K562 (cell line): ENCODE measurements at regions not wholly inside any gene's neighbourhood (a gene's known extent, or its start where the extent isn't known, plus 50 kb on each side); places are given as distances from the start of the nearest gene placed in this dataset.

Source experiments
- KAT8 ChIP-seq: fragments of 450-650 bp; IDR thresholded peaks from 2 replicates; pipeline ENCODE4 v1.6.1; 2016; ENCODE audit warnings: low read depth, mild to moderate bottlenecking
- POLR2A ChIP-seq: fragments of 450-650 bp; conservative IDR thresholded peaks from 2 replicates; pipeline ENCODE4 v1.6.1; 2016
- SRSF9 ChIP-seq: fragments of 200-400 bp; formaldehyde crosslinking; IDR thresholded peaks from 2 replicates; pipeline ENCODE4 v1.6.1; 2017; ENCODE audit warnings: low read depth, low read length, borderline replicate concordance
- TF ChIP-seq, protein P1 (sequence below): sonication (generic); formaldehyde crosslinking; IDR thresholded peaks from 2 replicates; pipeline ENCODE4 v1.8.1; 2023; ENCODE audit warnings: mild to moderate bottlenecking, missing genetic modification reagents

- TF ChIP-seq POLR2A (no peak), KAT8 (no peak), SRSF9 (no peak)
- TF ChIP-seq, protein P1, sequence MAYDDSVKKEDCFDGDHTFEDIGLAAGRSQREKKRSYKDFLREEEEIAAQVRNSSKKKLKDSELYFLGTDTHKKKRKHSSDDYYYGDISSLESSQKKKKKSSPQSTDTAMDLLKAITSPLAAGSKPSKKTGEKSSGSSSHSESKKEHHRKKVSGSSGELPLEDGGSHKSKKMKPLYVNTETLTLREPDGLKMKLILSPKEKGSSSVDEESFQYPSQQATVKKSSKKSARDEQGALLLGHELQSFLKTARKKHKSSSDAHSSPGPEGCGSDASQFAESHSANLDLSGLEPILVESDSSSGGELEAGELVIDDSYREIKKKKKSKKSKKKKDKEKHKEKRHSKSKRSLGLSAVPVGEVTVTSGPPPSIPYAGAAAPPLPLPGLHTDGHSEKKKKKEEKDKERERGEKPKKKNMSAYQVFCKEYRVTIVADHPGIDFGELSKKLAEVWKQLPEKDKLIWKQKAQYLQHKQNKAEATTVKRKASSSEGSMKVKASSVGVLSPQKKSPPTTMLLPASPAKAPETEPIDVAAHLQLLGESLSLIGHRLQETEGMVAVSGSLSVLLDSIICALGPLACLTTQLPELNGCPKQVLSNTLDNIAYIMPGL (CRISPR knock-in tag): no peak
Observed at GRCh38 chr18:1848716-1849115, 722.6 kb downstream of the METTL4 start.
